ENCODE measurements at regions not wholly inside any gene's neighbourhood (a gene's known extent, or its start where the extent isn't known, plus 50 kb on each side); places are given as distances from the start of the nearest gene placed in this dataset.

DNA sequence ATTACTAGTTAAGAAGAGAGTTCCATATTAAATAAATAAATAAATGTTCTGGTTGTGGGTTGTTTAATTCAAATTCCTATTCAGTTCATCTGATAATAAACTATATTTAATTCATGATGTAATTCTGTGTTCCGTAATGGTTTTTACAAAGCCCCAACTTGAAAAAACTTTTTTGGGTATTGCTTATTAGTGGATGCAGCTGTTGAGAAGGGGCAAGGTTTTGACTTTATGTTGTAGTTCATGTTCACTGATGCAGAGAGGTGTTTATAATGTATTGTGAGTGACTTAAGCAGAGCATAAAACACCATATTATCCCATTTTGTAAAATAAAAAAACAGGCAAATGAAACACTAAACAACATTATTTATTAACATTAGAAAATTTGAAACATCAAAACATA, 107.3 kb upstream of the TNFSF11 start:
- Histone ChIP-seq H3K36me3 (replicated peaks in 1 of 2; ENCODE audit: control insufficient read depth in 1 of 2, insufficient read depth in 2 of 2, low read length in 2 of 2) (no peaks in the 10 kb centered on the region), H3K27me3 (ENCODE audit: control insufficient read depth in 1 of 2, insufficient read depth in 2 of 2, low read length in 2 of 2) (no peaks in the 10 kb centered on the region), H3K79me2 (ENCODE audit: insufficient read depth, low read length) (no peaks in the 10 kb centered on the region), H3K4me3 (replicated peaks in 1 of 3; ENCODE audit: insufficient read depth in 1 of 3, low read depth in 2 of 3, low read length in 3 of 3) (no peak overlapping the region), H3K9ac (ENCODE audit: insufficient read depth, low read depth, low read length) (no peak overlapping the region), H3K9me3 (ENCODE audit: low read length) (peaks cover 23% of the 10 kb centered on the region), H2AFZ (ENCODE audit: low read length) (no peak overlapping the region), H3K27ac (ENCODE audit: extremely low read length, insufficient read depth, low read length) (no peak overlapping the region), H3K4me2 (ENCODE audit: low read depth, low read length) (no peak overlapping the region), H4K20me1 (ENCODE audit: insufficient read depth, low read length) (no peaks in the 10 kb centered on the region), H3K4me1 (ENCODE audit: insufficient read depth, low read length) (no peaks in the 10 kb centered on the region)
- ATAC-seq (no peak), FAIRE-seq (no peak), DNase-seq (ENCODE audit: low spot score) (no peak)
- BruUV-seq (replicated peaks) = no TSS peak
- intact Hi-C loops (cut with micrococcal nuclease; ENCODE audit: unreplicated experiment) (no loop called here), in situ Hi-C loops (cut with HindIII; ENCODE audit: extremely low pct_ligation_motif_present, low pct_unique_long_range_greater_than_20kb) (no loop called here)
- CTCF ChIA-PET (ENCODE audit: low intra/inter-chr PET ratio, low total read pairs) = no interaction called here
- POLR2A ChIA-PET = no interaction called here
- TF ChIP-seq ZSCAN30 (CRISPR knock-in tag; IDR thresholded peaks at IDR 0.05) = no peak
- TF ChIP-seq NR2F6 (IDR thresholded peaks at IDR 0.05) = no peak
- no peak for TF ChIP-seq NR2F6 (CRISPR knock-in tag; IDR thresholded peaks at IDR 0.05)
- WGBS (ENCODE audit: low lambda C conversion rate) = 54% methylated on average over 1 of the region's 1 CpG

DNA sequence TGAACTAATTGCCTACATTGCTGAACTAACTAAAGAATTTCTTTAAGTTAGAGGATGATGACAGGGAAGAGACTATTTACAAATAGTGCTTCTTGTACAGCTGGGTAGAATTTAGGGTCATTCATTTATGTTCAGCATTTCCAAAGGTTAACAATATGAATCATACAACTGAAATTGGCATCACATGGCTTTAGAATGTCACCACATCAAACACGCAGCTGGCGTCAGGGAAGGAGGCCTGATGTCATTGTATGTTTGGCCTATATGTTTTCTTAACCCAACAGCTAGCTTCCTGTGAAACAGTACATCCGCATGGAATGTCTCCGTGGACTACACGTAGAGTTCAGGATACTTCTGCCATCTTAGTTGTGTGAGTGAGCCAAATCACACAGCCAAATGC, 99.0 kb upstream of the TNFSF11 start:
- Histone ChIP-seq H3K79me2 (ENCODE audit: insufficient read depth, low read length) (no peaks in the 10 kb centered on the region), H3K9ac (ENCODE audit: insufficient read depth, low read depth, low read length) (no peak overlapping the region), H3K4me1 (ENCODE audit: insufficient read depth, low read length) (no peaks in the 10 kb centered on the region), H3K4me3 (replicated peaks in 1 of 3; ENCODE audit: insufficient read depth in 1 of 3, low read depth in 2 of 3, low read length in 3 of 3) (no peak overlapping the region), H4K20me1 (ENCODE audit: insufficient read depth, low read length) (no peaks in the 10 kb centered on the region), H3K27me3 (ENCODE audit: control insufficient read depth in 1 of 2, insufficient read depth in 2 of 2, low read length in 2 of 2) (no peaks in the 10 kb centered on the region), H3K4me2 (ENCODE audit: low read depth, low read length) (no peak overlapping the region), H3K27ac (ENCODE audit: extremely low read length, insufficient read depth, low read length) (no peak overlapping the region), H3K36me3 (replicated peaks in 1 of 2; ENCODE audit: control insufficient read depth in 1 of 2, insufficient read depth in 2 of 2, low read length in 2 of 2) (no peaks in the 10 kb centered on the region), H2AFZ (ENCODE audit: low read length) (no peak overlapping the region), H3K9me3 (ENCODE audit: low read length) (peaks cover 11% of the 10 kb centered on the region)
- ATAC-seq (no peak), DNase-seq (ENCODE audit: low spot score) (no peak), FAIRE-seq (no peak)
- TF ChIP-seq TOPORS (CRISPR knock-in tag; IDR thresholded peaks at IDR 0.05) (no peak), NCOA2 (CRISPR knock-in tag; IDR thresholded peaks at IDR 0.05) (no peak), PLRG1 (conservative IDR thresholded peaks at IDR 0.05) (no peak), SETDB1 (CRISPR knock-in tag; IDR thresholded peaks at IDR 0.05; ENCODE audit: borderline replicate concordance) (no peak), NFIC (IDR thresholded peaks at IDR 0.05; ENCODE audit: low read length) (no peak)
- TF ChIP-seq, protein P1, sequence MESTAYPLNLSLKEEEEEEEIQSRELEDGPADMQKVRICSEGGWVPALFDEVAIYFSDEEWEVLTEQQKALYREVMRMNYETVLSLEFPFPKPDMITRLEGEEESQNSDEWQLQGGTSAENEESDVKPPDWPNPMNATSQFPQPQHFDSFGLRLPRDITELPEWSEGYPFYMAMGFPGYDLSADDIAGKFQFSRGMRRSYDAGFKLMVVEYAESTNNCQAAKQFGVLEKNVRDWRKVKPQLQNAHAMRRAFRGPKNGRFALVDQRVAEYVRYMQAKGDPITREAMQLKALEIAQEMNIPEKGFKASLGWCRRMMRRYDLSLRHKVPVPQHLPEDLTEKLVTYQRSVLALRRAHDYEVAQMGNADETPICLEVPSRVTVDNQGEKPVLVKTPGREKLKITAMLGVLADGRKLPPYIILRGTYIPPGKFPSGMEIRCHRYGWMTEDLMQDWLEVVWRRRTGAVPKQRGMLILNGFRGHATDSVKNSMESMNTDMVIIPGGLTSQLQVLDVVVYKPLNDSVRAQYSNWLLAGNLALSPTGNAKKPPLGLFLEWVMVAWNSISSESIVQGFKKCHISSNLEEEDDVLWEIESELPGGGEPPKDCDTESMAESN (CRISPR knock-in tag; conservative IDR thresholded peaks at IDR 0.05) = no peak
- POLR2A ChIA-PET = no interaction called here
- CTCF ChIA-PET (ENCODE audit: low intra/inter-chr PET ratio, low total read pairs) = no interaction called here
- in situ Hi-C loops (cut with HindIII; ENCODE audit: extremely low pct_ligation_motif_present, low pct_unique_long_range_greater_than_20kb) (no loop called here), intact Hi-C loops (cut with micrococcal nuclease; ENCODE audit: unreplicated experiment) (no loop called here)
- BruUV-seq (replicated peaks) = no TSS peak
- 45% methylated on average over 5 of the region's 5 CpGs for WGBS (ENCODE audit: low lambda C conversion rate)

Data from HepG2 (cell line).